ENCODE measurements at regions not wholly inside any gene's neighbourhood (a gene's known extent, or its start where the extent isn't known, plus 50 kb on each side); places are given as distances from the start of the nearest gene placed in this dataset.

- no CpG with 5 or more reads among the region's 16 CpGs for WGBS (ENCODE audit: extremely low coverage, insufficient read length, low lambda C conversion rate)
- Histone ChIP-seq H3K4me1 (ENCODE audit: insufficient read depth, low read length) (no peaks in the 10 kb centered on the region), H3K23me2 (ENCODE audit: insufficient read length, low read depth, low read length, poor library complexity, severe bottlenecking) (no peaks in the 10 kb centered on the region), H2BK20ac (ENCODE audit: low read depth, low read length, poor library complexity, severe bottlenecking) (no peak overlapping the region), H4K20me1 (ENCODE audit: control insufficient read depth, insufficient read depth, insufficient read length) (no peaks in the 10 kb centered on the region), H3K4me2 (ENCODE audit: insufficient read depth, insufficient read length, low read length) (no peak overlapping the region), H3T11ph (ENCODE audit: low read length) (no peak overlapping the region), H2AFZ (ENCODE audit: low read length) (no peak overlapping the region), H3K9ac (ENCODE audit: extremely low read depth, insufficient read length, low read length) (no peak overlapping the region), H4K91ac (ENCODE audit: insufficient read length, low read depth, low read length) (no peak overlapping the region), H4K8ac (replicated peaks; ENCODE audit: insufficient read length, low read depth, low read length) (no peak overlapping the region), H4K5ac (ENCODE audit: insufficient read length, low read depth, low read length) (no peak overlapping the region), H3K79me1 (ENCODE audit: insufficient read depth, low read depth, low read length, poor library complexity, severe bottlenecking) (no peaks in the 10 kb centered on the region), H2AK5ac (ENCODE audit: insufficient read length, low read length) (no peak overlapping the region), H3K79me2 (ENCODE audit: insufficient read depth, low read length) (no peaks in the 10 kb centered on the region), H2BK120ac (ENCODE audit: low read depth, low read length, poor library complexity, severe bottlenecking) (no peak overlapping the region), H2BK12ac (ENCODE audit: insufficient read length, low read depth, low read length) (no peak overlapping the region), H3K14ac (ENCODE audit: insufficient read depth, low read length) (no peak overlapping the region), H3K23ac (ENCODE audit: insufficient read length, low read depth, low read length) (no peak overlapping the region), H3K18ac (ENCODE audit: insufficient read length, low read depth, low read length) (no peak overlapping the region), H3K9me3 (ENCODE audit: control insufficient read depth, low read depth, low read length) (no peaks in the 10 kb centered on the region), H3K4ac (ENCODE audit: low read depth, low read length) (no peak overlapping the region), H3K56ac (ENCODE audit: insufficient read length, low read depth, low read length) (no peak overlapping the region), H3K27ac (ENCODE audit: insufficient read length, low read depth, low read length) (no peak overlapping the region), H2BK5ac (ENCODE audit: insufficient read length, low read length) (no peak overlapping the region), H3K27me3 (ENCODE audit: insufficient read depth, low read length) (no peaks in the 10 kb centered on the region), H2BK15ac (ENCODE audit: low read depth, low read length) (no peak overlapping the region)
- no peak for DNase-seq
- Mint-ChIP-seq H3K27me3 (ENCODE audit: low read depth) (peaks cover 13% of the 10 kb centered on the region), H3K27ac (no peak overlapping the region; a peak in 1 of 7 replicates), H3K4me1 (peaks cover 0 to 7% of the 10 kb centered on the region in 2 experiments; a peak in 3 of 4 replicates), H3K9me3 (no peaks in the 10 kb centered on the region), H3K36me3 (ENCODE audit: insufficient read depth in 1 of 3, low read depth in 3 of 3) (no peaks in the 10 kb centered on the region), H3K4me3 (no peak overlapping the region; a peak in 1 of 5 replicates)
- no peak for TF ChIP-seq CTCF (conservative IDR thresholded peaks at IDR 0.05)
These were observed 119.3 kb upstream of the TCERG1L start for GRCh38 chr10:131430716-131431412.
